GM12875 (cell line): ENCODE measurements at regions not wholly inside any gene's neighbourhood (a gene's known extent, or its start where the extent isn't known, plus 50 kb on each side); places are given as distances from the start of the nearest gene placed in this dataset.

ENCODE experiments used
- H3K4me3 ChIP-seq: one replicate; pipeline ENCODE4 v1.5.1; 2011; ENCODE audit warnings: low read depth, low read length, control low read depth
- TF ChIP-seq, protein P1 (sequence below): IDR thresholded peaks from 2 replicates; pipeline ENCODE4 v1.5.1; 2011; ENCODE audit warnings: low read depth, mild to moderate bottlenecking, control low read depth, inconsistent platforms, low read length, moderate library complexity, borderline replicate concordance; ENCODE audit not compliant: insufficient read depth

GRCh38 chr4:181594188-181594587 lies 649.0 kb upstream of the TENM3 start:
- TF ChIP-seq, protein P1, sequence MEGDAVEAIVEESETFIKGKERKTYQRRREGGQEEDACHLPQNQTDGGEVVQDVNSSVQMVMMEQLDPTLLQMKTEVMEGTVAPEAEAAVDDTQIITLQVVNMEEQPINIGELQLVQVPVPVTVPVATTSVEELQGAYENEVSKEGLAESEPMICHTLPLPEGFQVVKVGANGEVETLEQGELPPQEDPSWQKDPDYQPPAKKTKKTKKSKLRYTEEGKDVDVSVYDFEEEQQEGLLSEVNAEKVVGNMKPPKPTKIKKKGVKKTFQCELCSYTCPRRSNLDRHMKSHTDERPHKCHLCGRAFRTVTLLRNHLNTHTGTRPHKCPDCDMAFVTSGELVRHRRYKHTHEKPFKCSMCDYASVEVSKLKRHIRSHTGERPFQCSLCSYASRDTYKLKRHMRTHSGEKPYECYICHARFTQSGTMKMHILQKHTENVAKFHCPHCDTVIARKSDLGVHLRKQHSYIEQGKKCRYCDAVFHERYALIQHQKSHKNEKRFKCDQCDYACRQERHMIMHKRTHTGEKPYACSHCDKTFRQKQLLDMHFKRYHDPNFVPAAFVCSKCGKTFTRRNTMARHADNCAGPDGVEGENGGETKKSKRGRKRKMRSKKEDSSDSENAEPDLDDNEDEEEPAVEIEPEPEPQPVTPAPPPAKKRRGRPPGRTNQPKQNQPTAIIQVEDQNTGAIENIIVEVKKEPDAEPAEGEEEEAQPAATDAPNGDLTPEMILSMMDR, result no peak
- no peak overlapping the region for H3K4me3 ChIP-seq

GRCh38 chr4:181595716-181596115 lies 647.5 kb upstream of the TENM3 start:
- TF ChIP-seq, protein P1, result no peak
- H3K4me3 ChIP-seq, result no peak overlapping the region

GRCh38 chr4:181597766-181598165 lies 645.4 kb upstream of the TENM3 start:
- no peak overlapping the region for H3K4me3 ChIP-seq
- TF ChIP-seq, protein P1, result no peak

- TF ChIP-seq, protein P1, result no peak
- no peak overlapping the region for H3K4me3 ChIP-seq
These were observed 644.1 kb upstream of the TENM3 start for GRCh38 chr4:181599134-181599533.

DNA sequence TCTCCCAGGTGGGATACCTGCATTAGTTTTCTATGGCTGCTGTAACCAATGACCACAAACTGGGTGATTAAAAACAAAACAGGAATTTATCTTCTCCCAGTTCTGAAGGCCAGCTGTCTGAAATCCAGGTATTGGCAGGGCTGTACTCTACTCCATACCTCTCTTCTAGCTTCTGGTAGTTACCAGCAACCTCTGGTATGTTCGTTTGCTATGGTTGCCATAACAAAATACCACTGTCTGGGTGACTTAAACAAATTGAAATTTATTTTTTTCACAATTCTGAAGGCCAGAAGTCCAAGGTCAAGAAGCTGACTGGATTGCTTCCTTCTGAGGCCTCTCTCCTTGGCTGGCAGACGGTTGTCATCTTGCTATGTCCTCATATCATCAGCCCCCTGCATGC lies 642.1 kb upstream of the TENM3 start:
- no peak overlapping the region for H3K4me3 ChIP-seq
- TF ChIP-seq, protein P1, result no peak

GRCh38 chr4:181604546-181604945 lies 638.7 kb upstream of the TENM3 start:
- TF ChIP-seq, protein P1, result no peak
- no peak overlapping the region for H3K4me3 ChIP-seq

DNA sequence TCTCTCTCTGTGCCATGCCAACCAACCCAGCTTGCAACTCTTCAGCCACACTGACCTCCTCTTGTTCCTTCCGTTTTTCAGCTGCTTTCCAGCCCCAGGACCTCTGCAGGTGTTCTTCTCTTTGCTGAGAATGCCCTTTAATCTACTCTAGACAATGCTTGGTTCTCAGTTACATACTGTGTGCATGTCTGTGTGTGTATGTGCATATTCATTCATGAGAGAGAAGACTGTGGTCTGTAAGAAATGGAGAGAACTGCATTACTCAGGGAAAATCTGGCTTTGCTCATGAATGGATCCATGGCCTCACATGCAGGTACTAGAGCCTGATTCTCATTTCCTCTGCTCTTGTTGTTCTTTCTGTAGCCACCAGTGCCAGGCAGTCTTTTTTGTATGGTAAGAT lies 636.9 kb upstream of the TENM3 start:
- TF ChIP-seq, protein P1, result no peak
- H3K4me3 ChIP-seq, result no peak overlapping the region
